IMR-90 (cell line): ENCODE measurements at regions not wholly inside any gene's neighbourhood (a gene's known extent, or its start where the extent isn't known, plus 50 kb on each side); places are given as distances from the start of the nearest gene placed in this dataset.

ENCODE experiments used
- ATAC-seq: fragments of 200-7000 bp; cut with Tn5 transposase; 2 replicates; pipeline ENCODE4 v1.9.1; 2020; ENCODE audit warnings: low read depth, mild to moderate bottlenecking, moderate library complexity
- BruUV-seq: library from RNA; stranded (reverse); fragments of 400-500 nt; replicated peaks from 2 replicates; lab custom pipeline; 2021; lab: Mats Ljungman, UMichigan
- CTCF ChIA-PET: fragments of 300-600 bp; formaldehyde crosslinking; extraction: SDS; loops from one replicate; lab custom pipeline; 2021; ENCODE audit warnings: antibody characterized with exemption; lab: Yijun Ruan, JAX
- POLR2A ChIA-PET: fragments of 300-600 bp; sonication (Branson Sonifier 250); formaldehyde crosslinking; loops from one replicate; lab custom pipeline; 2022; ENCODE audit warnings: antibody characterized with exemption; ENCODE audit not compliant: unreplicated experiment; lab: Charles Lee
- DNase-seq: peaks from one replicate; pipeline ENCODE4 v3.0.0; 2013
- H2AFZ ChIP-seq: replicated peaks from 2 replicates; pipeline ENCODE3; 2013; ENCODE audit warnings: low read length, mild to moderate bottlenecking; ENCODE audit not compliant: poor library complexity
- H2AK5ac ChIP-seq: 2 replicates; pipeline ENCODE4 v1.6.1; 2013; ENCODE audit warnings: low read depth, low read length, inconsistent platforms
- H2AK9ac ChIP-seq: replicated peaks from 2 replicates; pipeline ENCODE3; 2013; ENCODE audit warnings: mild to moderate bottlenecking, low read depth, low read length, moderate library complexity; ENCODE audit not compliant: poor library complexity
- H2BK120ac ChIP-seq: 2 replicates; pipeline ENCODE4 v1.6.1; 2013; ENCODE audit warnings: low read depth, low read length, inconsistent platforms
- H2BK15ac ChIP-seq: 3 replicates; pipeline ENCODE4 v1.6.1; 2013; ENCODE audit warnings: low read depth, low read length, inconsistent platforms
- H2BK20ac ChIP-seq: 2 replicates; pipeline ENCODE4 v1.6.1; 2013; ENCODE audit warnings: low read depth, mild to moderate bottlenecking, inconsistent platforms, low read length, moderate library complexity
- H2BK5ac ChIP-seq: 2 replicates; pipeline ENCODE4 v1.6.1; 2013; ENCODE audit warnings: mild to moderate bottlenecking, low read depth, low read length, inconsistent platforms; ENCODE audit not compliant: poor library complexity, severe bottlenecking
- H3K14ac ChIP-seq: replicated peaks from 2 replicates; pipeline ENCODE4 v1.6.1; 2013; ENCODE audit warnings: low read depth, low read length, inconsistent platforms
- H3K18ac ChIP-seq: 2 replicates; pipeline ENCODE4 v1.6.1; 2013; ENCODE audit warnings: low read depth, low read length, control low read depth
- H3K23ac ChIP-seq: 2 replicates; pipeline ENCODE4 v1.6.1; 2013; ENCODE audit warnings: low read depth, low read length, inconsistent platforms
- H3K27ac ChIP-seq: 2 replicates; pipeline ENCODE4 v1.5.1; 2013; ENCODE audit warnings: mild to moderate bottlenecking, control low read depth, low read length; ENCODE audit not compliant: insufficient read depth
- H3K27me3 ChIP-seq: 2 replicates; pipeline ENCODE4 v1.6.1; 2013; ENCODE audit warnings: low read length; ENCODE audit not compliant: control insufficient read depth, insufficient read depth
- H3K36me3 ChIP-seq: 2 replicates; pipeline ENCODE4 v1.6.1; 2013; ENCODE audit warnings: low read length, mixed read lengths; ENCODE audit not compliant: control insufficient read depth, insufficient read depth
- H3K4ac ChIP-seq: 2 replicates; pipeline ENCODE4 v1.6.1; 2013; ENCODE audit warnings: low read depth, low read length, inconsistent platforms
- H3K4me1 ChIP-seq: 2 replicates; pipeline ENCODE4 v1.6.1; 2013; ENCODE audit warnings: low read length, mixed read lengths; ENCODE audit not compliant: control insufficient read depth, insufficient read depth
- H3K4me2 ChIP-seq: 2 replicates; pipeline ENCODE4 v1.6.1; 2013; ENCODE audit warnings: low read depth, mild to moderate bottlenecking, control low read depth, low read length, moderate library complexity
- H3K4me3 ChIP-seq: 2 replicates; pipeline ENCODE4 v1.5.1; 2013; ENCODE audit warnings: low read depth, mild to moderate bottlenecking, control low read depth, low read length, moderate library complexity; ENCODE audit not compliant: insufficient read depth
- H3K56ac ChIP-seq: 2 replicates; pipeline ENCODE4 v1.6.1; 2013; ENCODE audit warnings: low read length, inconsistent platforms; ENCODE audit not compliant: insufficient read depth; ENCODE audit errors: extremely low read depth
- H3K79me1 ChIP-seq, 2 experiments: 2 replicates each; pipeline ENCODE4 v1.6.1; 2013; ENCODE audit warnings: low read length in 2 of 2, inconsistent platforms in 1 of 2, low read depth in 1 of 2
- H3K9ac ChIP-seq: 2 replicates; pipeline ENCODE4 v1.6.1; 2013; ENCODE audit warnings: low read depth, low read length, control low read depth
- H3K9me1 ChIP-seq: 2 replicates; pipeline ENCODE4 v1.6.1; 2013; ENCODE audit warnings: low read length, inconsistent platforms; ENCODE audit not compliant: insufficient read depth
- H3K9me3 ChIP-seq: 2 replicates; pipeline ENCODE4 v1.6.1; 2013; ENCODE audit warnings: low read length; ENCODE audit not compliant: control insufficient read depth, insufficient read depth
- H4K20me1 ChIP-seq: 2 replicates; pipeline ENCODE4 v1.6.1; 2013; ENCODE audit warnings: low read length, inconsistent platforms; ENCODE audit not compliant: insufficient read depth
- H4K5ac ChIP-seq: 2 replicates; pipeline ENCODE4 v1.6.1; 2013; ENCODE audit warnings: mild to moderate bottlenecking, low read depth, low read length, control low read depth
- H4K8ac ChIP-seq, 2 experiments: 2 replicates each; pipeline ENCODE4 v1.6.1; 2013; ENCODE audit warnings: low read depth in 2 of 2, low read length in 2 of 2, control low read depth in 1 of 2, inconsistent platforms in 1 of 2
- H4K91ac ChIP-seq: 2 replicates; pipeline ENCODE4 v1.6.1; 2013; ENCODE audit warnings: low read depth, low read length, inconsistent platforms; ENCODE audit not compliant: insufficient read depth
- BHLHE40 ChIP-seq: fragments of 150-350 bp; IDR thresholded peaks from 2 replicates; pipeline ENCODE4 v1.6.1; 2016; ENCODE audit warnings: mild to moderate bottlenecking, low read depth, low read length
- CEBPB ChIP-seq: IDR thresholded peaks from 2 replicates; pipeline ENCODE4 v1.6.1; 2012; ENCODE audit warnings: low read depth, low read length, improper control_type of control experiment
- CHD1 ChIP-seq: IDR thresholded peaks from 2 replicates; pipeline ENCODE4 v1.6.1; 2012; ENCODE audit warnings: low read depth, low read length, improper control_type of control experiment
- FOS ChIP-seq: fragments of 150-350 bp; IDR thresholded peaks from 2 replicates; pipeline ENCODE4 v1.6.1; 2016; ENCODE audit warnings: low read depth, low read length
- MAFK ChIP-seq: IDR thresholded peaks from 2 replicates; pipeline ENCODE4 v1.6.1; 2012; ENCODE audit warnings: low read depth, low read length, improper control_type of control experiment
- MAZ ChIP-seq: IDR thresholded peaks from 2 replicates; pipeline ENCODE4 v1.6.1; 2012; ENCODE audit warnings: low read depth, mild to moderate bottlenecking, low read length, improper control_type of control experiment, moderate library complexity, borderline replicate concordance
- MXI1 ChIP-seq: IDR thresholded peaks from 2 replicates; pipeline ENCODE4 v1.6.1; 2012; ENCODE audit warnings: low read depth, mild to moderate bottlenecking, low read length, moderate library complexity, borderline replicate concordance
- NFE2L2 ChIP-seq: fragments of 150-350 bp; IDR thresholded peaks from 2 replicates; pipeline ENCODE4 v1.6.1; 2016; ENCODE audit warnings: low read depth, mild to moderate bottlenecking, low read length
- POLR2A ChIP-seq: IDR thresholded peaks from 2 replicates; pipeline ENCODE4 v1.6.1; 2012; ENCODE audit warnings: mild to moderate bottlenecking, low read depth, low read length
- RAD21 ChIP-seq: IDR thresholded peaks from 2 replicates; pipeline ENCODE4 v1.6.1; 2012; ENCODE audit warnings: low read length, improper control_type of control experiment
- SMC3 ChIP-seq: fragments of 150-350 bp; IDR thresholded peaks from 2 replicates; pipeline ENCODE4 v1.6.1; 2016; ENCODE audit warnings: low read depth, mild to moderate bottlenecking, antibody characterized with exemption, low read length, moderate library complexity
- WGBS, 2 experiments: methylation state at CpG; one replicate each; pipeline versions ENCODE4 v1.1.5 to v1.1.7; 2013; ENCODE audit warnings: missing lambda C conversion rate in 2 of 2; ENCODE audit not compliant: insufficient read length in 1 of 2; ENCODE audit errors: extremely low coverage in 2 of 2; 5-methylcytosine and 5-hydroxymethylcytosine counted together
- dilution Hi-C: fragments of 300-500 bp; cut with HindIII; formaldehyde crosslinking; loops from one replicate; pipeline ENCODE4 v1.14.3; 2018; ENCODE audit warnings: low sequenced_read_pairs; ENCODE audit not compliant: unreplicated experiment
- in situ Hi-C: fragments of 300-500 bp; cut with MboI; formaldehyde crosslinking; loops from 3 replicates; pipeline ENCODE4 v1.14.3; 2019; ENCODE audit warnings: low sequenced_read_pairs, inconsistent platforms, mixed read lengths
- intact Hi-C: fragments of 100-400 bp; cut with micrococcal nuclease; formaldehyde crosslinking; loops from 2 replicates; pipeline ENCODE4 v1.10.0; 2022
- TF ChIP-seq, protein P1 (sequence below): fragments of 150-350 bp; IDR thresholded peaks from 2 replicates; pipeline ENCODE4 v1.6.1; 2017; ENCODE audit warnings: mild to moderate bottlenecking, antibody characterized with exemption, low read length, low read depth

DNA sequence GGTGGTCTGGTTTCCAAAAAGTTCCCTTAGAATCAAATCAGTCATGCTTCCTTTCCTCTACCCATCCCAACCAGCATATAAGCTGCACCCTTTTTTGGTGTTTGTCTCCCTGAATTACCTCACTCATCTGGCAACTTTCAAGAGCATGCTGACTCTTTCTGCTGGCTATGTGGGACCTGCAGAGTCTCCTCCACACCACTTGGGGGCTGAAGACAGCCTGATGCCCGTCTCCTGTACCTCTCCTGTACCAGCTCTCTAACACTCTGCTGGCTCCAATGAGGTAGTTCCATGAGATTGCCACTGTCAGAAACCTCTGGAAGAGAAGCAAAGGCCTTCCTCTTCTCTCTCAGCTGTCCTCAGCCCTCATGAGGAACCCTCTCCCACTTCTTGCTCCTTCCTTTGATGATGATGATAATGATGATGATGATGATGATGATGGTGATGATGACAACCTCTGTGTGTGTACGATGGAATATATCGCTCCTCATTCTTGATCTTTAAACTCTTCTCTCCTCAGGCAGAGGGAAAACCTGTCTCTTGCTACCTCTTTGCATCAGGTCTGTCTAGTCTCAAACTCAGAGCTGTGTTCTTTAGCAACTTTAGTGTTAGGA lies 257.5 kb downstream of the ZNF621 start:
- Histone ChIP-seq H2AFZ (no peak overlapping the region), H3K36me3 (no peaks in the 10 kb centered on the region), H3K56ac (no peak overlapping the region), H3K79me1 (no peaks in the 10 kb centered on the region), H3K9me1 (no peaks in the 10 kb centered on the region), H4K20me1 (no peaks in the 10 kb centered on the region), H4K91ac (no peak overlapping the region), H2BK120ac (no peak overlapping the region), H4K8ac (no peak overlapping the region), H3K27me3 (no peaks in the 10 kb centered on the region), H3K9ac (no peak overlapping the region), H2AK9ac (no peak overlapping the region), H3K14ac (no peak overlapping the region), H3K4me3 (no peak overlapping the region), H2BK15ac (no peak overlapping the region), H4K5ac (no peak overlapping the region), H2BK20ac (no peak overlapping the region), H3K9me3 (peaks cover 4% of the 10 kb centered on the region; the same call in 1 of the 2 replicates), H3K4ac (no peak overlapping the region), H3K4me2 (no peak overlapping the region), H2AK5ac (no peak overlapping the region), H3K27ac (no peak overlapping the region), H3K23ac (no peak overlapping the region), H3K18ac (no peak overlapping the region), H3K4me1 (no peaks in the 10 kb centered on the region), H2BK5ac (no peak overlapping the region)
- no peak for TF ChIP-seq MXI1
- no peak for TF ChIP-seq POLR2A
- TF ChIP-seq MAZ: no peak
- TF ChIP-seq CHD1: no peak
- no peak for TF ChIP-seq FOS
- TF ChIP-seq, protein P1, sequence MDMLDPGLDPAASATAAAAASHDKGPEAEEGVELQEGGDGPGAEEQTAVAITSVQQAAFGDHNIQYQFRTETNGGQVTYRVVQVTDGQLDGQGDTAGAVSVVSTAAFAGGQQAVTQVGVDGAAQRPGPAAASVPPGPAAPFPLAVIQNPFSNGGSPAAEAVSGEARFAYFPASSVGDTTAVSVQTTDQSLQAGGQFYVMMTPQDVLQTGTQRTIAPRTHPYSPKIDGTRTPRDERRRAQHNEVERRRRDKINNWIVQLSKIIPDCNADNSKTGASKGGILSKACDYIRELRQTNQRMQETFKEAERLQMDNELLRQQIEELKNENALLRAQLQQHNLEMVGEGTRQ: no peak
- no peak for TF ChIP-seq SMC3
- no peak for TF ChIP-seq NFE2L2
- no peak for TF ChIP-seq MAFK
- TF ChIP-seq BHLHE40: no peak
- TF ChIP-seq RAD21: no peak
- TF ChIP-seq CEBPB: no peak
- intact Hi-C loops: no loop called here
- DNase-seq: no peak
- ATAC-seq: no peak
- ChIA-PET CTCF (no interaction called here), POLR2A (no interaction called here)
- BruUV-seq: no TSS peak
- dilution Hi-C loops: no loop called here
- in situ Hi-C loops: no loop called here
- no CpG with 5 or more reads among the region's 3 CpGs for WGBS, 2 experiments
